H1 (cell line): ENCODE measurements at regions not wholly inside any gene's neighbourhood (a gene's known extent, or its start where the extent isn't known, plus 50 kb on each side); places are given as distances from the start of the nearest gene placed in this dataset.

Source experiments
- CTCF ChIA-PET: fragments of 300-600 bp; sonication (Branson Sonifier 250); formaldehyde crosslinking; loops from one replicate; lab custom pipeline; 2021; ENCODE audit not compliant: partially characterized antibody; lab: Charles Lee
- POLR2A ChIA-PET: fragments of 300-600 bp; sonication (Branson Sonifier 250); formaldehyde crosslinking; loops from one replicate; lab custom pipeline; 2021; ENCODE audit warnings: inconsistent platforms; ENCODE audit not compliant: partially characterized antibody; lab: Charles Lee
- DNase-seq, 2 experiments: peaks; one replicate each; pipeline versions ENCODE4 v3.0.0 to v3.0.0-alpha.2; 2010 to 2022; ENCODE audit warnings: low spot score in 2 of 2, low read depth in 1 of 2, mixed read lengths in 1 of 2
- FAIRE-seq: peaks from 2 replicates; lab custom pipeline; 2011; peaks lifted over from hg19 to GRCh38; lab: Jason Lieb, UNC
- H2AFZ ChIP-seq: 2 replicates; pipeline ENCODE4 v1.8.1; 2012; ENCODE audit warnings: low read length, inconsistent platforms
- H2AK5ac ChIP-seq: 2 replicates; pipeline ENCODE4 v1.6.1; 2013; ENCODE audit warnings: low read depth, low read length
- H2BK120ac ChIP-seq: replicated peaks from 2 replicates; pipeline ENCODE3; 2013; ENCODE audit warnings: low read depth, low read length, inconsistent platforms
- H2BK12ac ChIP-seq: 2 replicates; pipeline ENCODE4 v1.6.1; 2013; ENCODE audit warnings: low read depth, low read length
- H2BK15ac ChIP-seq: 2 replicates; pipeline ENCODE4 v1.6.1; 2013; ENCODE audit warnings: low read length
- H2BK20ac ChIP-seq: 2 replicates; pipeline ENCODE4 v1.6.1; 2013; ENCODE audit warnings: low read length
- H2BK5ac ChIP-seq: 2 replicates; pipeline ENCODE4 v1.6.1; 2013; ENCODE audit warnings: low read depth, low read length
- H3K14ac ChIP-seq: 2 replicates; pipeline ENCODE4 v1.6.1; 2013; ENCODE audit warnings: inconsistent platforms; ENCODE audit not compliant: insufficient read length
- H3K18ac ChIP-seq: 2 replicates; pipeline ENCODE4 v1.6.1; 2013; ENCODE audit warnings: low read length; ENCODE audit errors: extremely low read depth
- H3K23ac ChIP-seq: 2 replicates; pipeline ENCODE4 v1.6.1; 2013; ENCODE audit warnings: inconsistent platforms; ENCODE audit not compliant: insufficient read length
- H3K23me2 ChIP-seq: 2 replicates; pipeline ENCODE4 v1.6.1; 2013; ENCODE audit warnings: low read depth, low read length
- H3K27ac ChIP-seq: 2 replicates; pipeline ENCODE4 v1.6.1; 2011; ENCODE audit warnings: low read depth, low read length, inconsistent platforms
- H3K27me3 ChIP-seq, 4 experiments: replicated peaks in 1 of 4; 1 replicate in 1 of 4; 2 replicates in 3 of 4; pipeline versions ENCODE4 v1.6.1 to v1.8.1; 2011 to 2013; ENCODE audit warnings: low read length in 3 of 4, mild to moderate bottlenecking in 3 of 4, inconsistent platforms in 2 of 4, mixed read lengths in 2 of 4, moderate library complexity in 1 of 4; ENCODE audit not compliant: control insufficient read depth in 3 of 4, insufficient read depth in 3 of 4; ENCODE audit errors: extremely low read depth in 1 of 4
- H3K36me3 ChIP-seq, 4 experiments: 2 replicates each; pipeline versions ENCODE4 v1.6.1 to v1.8.1; 2011 to 2013; ENCODE audit warnings: mild to moderate bottlenecking in 4 of 4, low read length in 3 of 4, moderate library complexity in 2 of 4, control low read depth in 1 of 4, inconsistent platforms in 1 of 4; ENCODE audit not compliant: insufficient read depth in 4 of 4, control insufficient read depth in 2 of 4
- H3K4ac ChIP-seq: replicated peaks from 2 replicates; pipeline ENCODE3; 2013; ENCODE audit warnings: low read length, low read depth, mixed read lengths, inconsistent platforms; ENCODE audit not compliant: insufficient read length
- H3K4me1 ChIP-seq, 4 experiments: replicated peaks in 1 of 4; 1 replicate in 1 of 4; 2 replicates in 3 of 4; pipeline versions ENCODE4 v1.6.1 to v1.8.1; 2011 to 2013; ENCODE audit warnings: low read length in 3 of 4, inconsistent platforms in 2 of 4, mixed read lengths in 1 of 4; ENCODE audit not compliant: insufficient read depth in 4 of 4, control insufficient read depth in 3 of 4
- H3K4me2 ChIP-seq, 2 experiments: 2 replicates each; pipeline versions ENCODE4 v1.6.1 to v1.8.1; 2011 to 2013; ENCODE audit warnings: low read depth in 2 of 2, low read length in 2 of 2, control low read depth in 1 of 2, inconsistent platforms in 1 of 2, mild to moderate bottlenecking in 1 of 2; ENCODE audit not compliant: insufficient read depth in 1 of 2
- H3K4me3 ChIP-seq, 4 experiments: fragments of 200-600, 300-600 bp in 1 of 4; sonication (generic), shearing (Covaris generic), sonication (Bioruptor Twin) in 1 of 4; 2 replicates each; pipeline versions ENCODE4 v1.5.1 to v1.8.1; 2011 to 2016; ENCODE audit warnings: low read length in 4 of 4, low read depth in 3 of 4, control low read depth in 2 of 4, inconsistent platforms in 2 of 4, mild to moderate bottlenecking in 2 of 4, mixed read lengths in 1 of 4, moderate library complexity in 1 of 4; ENCODE audit not compliant: insufficient read depth in 2 of 4; ENCODE audit errors: extremely low read depth in 1 of 4
- H3K56ac ChIP-seq: replicated peaks from 2 replicates; pipeline ENCODE3; 2013; ENCODE audit warnings: low read depth, mild to moderate bottlenecking, mixed read lengths, low read length, inconsistent platforms; ENCODE audit not compliant: insufficient read length
- H3K79me1 ChIP-seq: 2 replicates; pipeline ENCODE4 v1.6.1; 2013; ENCODE audit warnings: low read depth, low read length, control low read depth
- H3K79me2 ChIP-seq, 2 experiments: 2 replicates each; pipeline versions ENCODE4 v1.6.1 to v1.8.1; 2012 to 2013; ENCODE audit warnings: low read length in 2 of 2, mild to moderate bottlenecking in 2 of 2, inconsistent platforms in 1 of 2; ENCODE audit not compliant: insufficient read depth in 2 of 2, control insufficient read depth in 1 of 2
- H3K9ac ChIP-seq, 4 experiments: replicated peaks in 1 of 4; 1 replicate in 1 of 4; 2 replicates in 3 of 4; pipeline versions ENCODE4 v1.6.1 to v1.8.1; 2011 to 2013; ENCODE audit warnings: low read depth in 3 of 4, low read length in 3 of 4, control low read depth in 2 of 4, mild to moderate bottlenecking in 2 of 4, moderate library complexity in 2 of 4, inconsistent platforms in 1 of 4; ENCODE audit errors: extremely low read depth in 1 of 4
- H3K9me3 ChIP-seq, 2 experiments: 2 replicates each; pipeline versions ENCODE4 v1.6.1 to v1.8.1; 2012 to 2013; ENCODE audit warnings: mild to moderate bottlenecking in 2 of 2, moderate library complexity in 2 of 2, control low read depth in 1 of 2, inconsistent platforms in 1 of 2, low read depth in 1 of 2, low read length in 1 of 2, mixed read lengths in 1 of 2; ENCODE audit not compliant: insufficient read depth in 2 of 2
- H4K20me1 ChIP-seq, 2 experiments: replicated peaks in 1 of 2; 2 replicates each; pipeline versions ENCODE3 to v1.8.1; 2011 to 2013; ENCODE audit warnings: inconsistent platforms in 2 of 2, low read length in 2 of 2, mild to moderate bottlenecking in 1 of 2; ENCODE audit not compliant: insufficient read depth in 2 of 2, control insufficient read depth in 1 of 2
- H4K5ac ChIP-seq: 2 replicates; pipeline ENCODE4 v1.6.1; 2013; ENCODE audit warnings: low read length, low read depth, mixed read lengths, inconsistent platforms; ENCODE audit not compliant: insufficient read length
- H4K8ac ChIP-seq: 2 replicates; pipeline ENCODE4 v1.8.0; 2013; ENCODE audit warnings: mild to moderate bottlenecking, moderate library complexity, low read length, inconsistent platforms; ENCODE audit not compliant: insufficient read depth; ENCODE audit errors: extremely low read depth
- H4K91ac ChIP-seq: replicated peaks from 2 replicates; pipeline ENCODE3; 2013; ENCODE audit warnings: low read length, mixed read lengths, inconsistent platforms; ENCODE audit not compliant: insufficient read length
- CBX8 ChIP-seq: fragments of 300-800, 300-1000 bp; sonication (generic); IDR thresholded peaks from 2 replicates; pipeline ENCODE4 v1.7.1; 2016; ENCODE audit warnings: low read depth, low read length, borderline replicate concordance
- CREB1 ChIP-seq: IDR thresholded peaks from 2 replicates; pipeline ENCODE4 v1.6.1; 2012; ENCODE audit warnings: inconsistent platforms
- FOSL1 ChIP-seq: IDR thresholded peaks from 2 replicates; pipeline ENCODE4 v1.6.1; 2011; ENCODE audit warnings: mild to moderate bottlenecking, low read depth, low read length, moderate library complexity; ENCODE audit not compliant: insufficient read depth
- GABPA ChIP-seq: IDR thresholded peaks from 2 replicates; pipeline ENCODE4 v1.6.1; 2011; ENCODE audit warnings: mild to moderate bottlenecking, low read length, moderate library complexity, borderline replicate concordance; ENCODE audit not compliant: insufficient read depth
- KDM1A ChIP-seq: fragments of 200-600, 300-600 bp; sonication (generic); IDR thresholded peaks from 2 replicates; pipeline ENCODE4 v1.7.1; 2016; ENCODE audit warnings: mild to moderate bottlenecking, low read length, borderline replicate concordance
- MAFK ChIP-seq: IDR thresholded peaks from 2 replicates; pipeline ENCODE4 v1.6.1; 2012; ENCODE audit warnings: low read depth, mild to moderate bottlenecking, improper control_type of control experiment, low read length
- RBBP5 ChIP-seq: IDR thresholded peaks from 2 replicates; pipeline ENCODE4 v1.7.1; 2012; ENCODE audit warnings: low read depth, mild to moderate bottlenecking, inconsistent platforms, low read length, moderate library complexity, borderline replicate concordance
- SIRT6 ChIP-seq: IDR thresholded peaks from one replicate; pipeline ENCODE4 v1.7.1; 2012; ENCODE audit warnings: low read length, inconsistent platforms
- SIX5 ChIP-seq: IDR thresholded peaks from 2 replicates; pipeline ENCODE4 v1.6.1; 2011; ENCODE audit warnings: mild to moderate bottlenecking, low read depth, low read length
- SRF ChIP-seq: IDR thresholded peaks from 2 replicates; pipeline ENCODE4 v1.6.1; 2011; ENCODE audit warnings: mild to moderate bottlenecking, low read depth, low read length, moderate library complexity
- TAF1 ChIP-seq: IDR thresholded peaks from 2 replicates; pipeline ENCODE4 v1.6.1; 2011; ENCODE audit warnings: mild to moderate bottlenecking, low read depth, low read length
- WGBS, 2 experiments: shearing (Covaris generic) in 1 of 2; methylation state at CpG; one replicate each; pipeline versions ENCODE4 v1.1.6 to v1.1.7; 2013 to 2015; ENCODE audit warnings: low lambda C conversion rate in 2 of 2, mixed read lengths in 2 of 2, inconsistent platforms in 1 of 2, low coverage in 1 of 2, missing lambda C conversion rate in 1 of 2; ENCODE audit not compliant: insufficient replicate concordance in 2 of 2, insufficient coverage in 1 of 2, insufficient read length in 1 of 2; ENCODE audit errors: extremely low coverage in 1 of 2, missing lambda C conversion rate in 1 of 2; 5-methylcytosine and 5-hydroxymethylcytosine counted together
- TF ChIP-seq, protein P1 (sequence below): IDR thresholded peaks from 2 replicates; pipeline ENCODE4 v1.6.1; 2011; ENCODE audit warnings: low read length, improper control_type of control experiment
- TF ChIP-seq, protein P2 (sequence below): IDR thresholded peaks from 2 replicates; pipeline ENCODE4 v1.6.1; 2012; ENCODE audit warnings: inconsistent platforms

DNA sequence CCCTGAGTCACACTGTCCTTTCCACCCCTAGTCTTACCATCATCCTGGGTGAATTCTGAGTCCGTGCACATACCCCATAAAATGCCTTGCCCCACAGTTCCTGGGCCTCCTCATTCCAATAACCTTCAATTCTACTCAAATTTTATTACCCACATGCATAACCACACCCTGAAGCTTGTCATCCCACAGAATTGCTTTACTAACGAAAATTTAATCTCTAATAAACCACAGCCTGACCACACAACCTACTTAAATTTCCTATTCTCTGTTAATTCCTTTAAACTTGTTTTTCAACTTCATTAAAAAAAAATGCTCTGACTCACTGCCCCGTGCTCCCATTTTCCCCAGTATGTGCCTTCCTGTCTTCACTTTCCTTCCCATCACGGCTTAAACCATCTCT, 205.9 kb downstream of the PHLDA1 start:
- H3K9ac ChIP-seq = no peak overlapping the region

More for the DNA sequence above, 205.9 kb downstream of the PHLDA1 start:
- H3K18ac ChIP-seq = no peak overlapping the region
- no peak overlapping the region for H3K14ac ChIP-seq
- no peak overlapping the region for H3K4me2 ChIP-seq
- no peak overlapping the region for H3K4me3 ChIP-seq
- no peaks in the 10 kb centered on the region; the same call in 1 of the 2 replicates for H3K23me2 ChIP-seq
- ChIA-PET POLR2A (no interaction called here), CTCF (no interaction called here)
- H3K27ac ChIP-seq = no peak overlapping the region
- no peaks in the 10 kb centered on the region for H3K36me3 ChIP-seq
- no peak overlapping the region for H3K4ac ChIP-seq
- H2BK15ac ChIP-seq = no peak overlapping the region
- H4K20me1 ChIP-seq = no peaks in the 10 kb centered on the region
- FAIRE-seq = no peak
- no peak overlapping the region for H4K91ac ChIP-seq
- H3K56ac ChIP-seq = no peak overlapping the region
- H2BK12ac ChIP-seq = no peak overlapping the region
- no peak overlapping the region for H4K5ac ChIP-seq
- H2AK5ac ChIP-seq = no peak overlapping the region
- WGBS, 2 experiments = 88 to 100% methylated on average over 1 to 4 of the region's 4 CpGs
- no peak overlapping the region for H4K8ac ChIP-seq
- no peaks in the 10 kb centered on the region for H3K79me1 ChIP-seq
- no peak overlapping the region for H3K23ac ChIP-seq
- no peaks in the 10 kb centered on the region for H3K27me3 ChIP-seq
- no peak overlapping the region for H2BK120ac ChIP-seq
- no peak overlapping the region for H2BK20ac ChIP-seq
- TF ChIP-seq SIX5 (no peak), CBX8 (no peak), GABPA (no peak), SIRT6 (no peak), RBBP5 (no peak), SRF (no peak), MAFK (no peak), FOSL1 (no peak), TAF1 (no peak), CREB1 (no peak), KDM1A (no peak)
- TF ChIP-seq, protein P1, sequence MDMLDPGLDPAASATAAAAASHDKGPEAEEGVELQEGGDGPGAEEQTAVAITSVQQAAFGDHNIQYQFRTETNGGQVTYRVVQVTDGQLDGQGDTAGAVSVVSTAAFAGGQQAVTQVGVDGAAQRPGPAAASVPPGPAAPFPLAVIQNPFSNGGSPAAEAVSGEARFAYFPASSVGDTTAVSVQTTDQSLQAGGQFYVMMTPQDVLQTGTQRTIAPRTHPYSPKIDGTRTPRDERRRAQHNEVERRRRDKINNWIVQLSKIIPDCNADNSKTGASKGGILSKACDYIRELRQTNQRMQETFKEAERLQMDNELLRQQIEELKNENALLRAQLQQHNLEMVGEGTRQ = no peak
- TF ChIP-seq, protein P2, sequence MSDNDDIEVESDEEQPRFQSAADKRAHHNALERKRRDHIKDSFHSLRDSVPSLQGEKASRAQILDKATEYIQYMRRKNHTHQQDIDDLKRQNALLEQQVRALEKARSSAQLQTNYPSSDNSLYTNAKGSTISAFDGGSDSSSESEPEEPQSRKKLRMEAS = no peak
- no peak for DNase-seq
- no peak overlapping the region for H2BK5ac ChIP-seq
- H3K4me1 ChIP-seq = peaks cover 0 to 2% (median 0%) of the 10 kb centered on the region in 4 experiments; a peak in 2 of 7 replicates
- no peaks in the 10 kb centered on the region for H3K79me2 ChIP-seq
- H2AFZ ChIP-seq = no peak overlapping the region
- no peaks in the 10 kb centered on the region for H3K9me3 ChIP-seq
